Activated CD8-positive, alpha-beta T cell treated with anti-CD3 and anti-CD28 coated beads, Interleukin-2, amount 10 ng/mL, durations not matched to agents 7 days and 5 days (primary cell): ENCODE measurements at regions not wholly inside any gene's neighbourhood (a gene's known extent, or its start where the extent isn't known, plus 50 kb on each side); places are given as distances from the start of the nearest gene placed in this dataset.

Experiments
- ATAC-seq: fragments of 150-1000 bp; cut with Tn5 transposase; one replicate; pipeline ENCODE4 v1.10.0; 2021; ENCODE audit warnings: moderate library complexity
- CTCF ChIA-PET: fragments of 350-600 bp; sonication (Branson Sonifier 250); formaldehyde crosslinking; loops from one replicate; lab custom pipeline; 2021; ENCODE audit warnings: antibody characterized with exemption; lab: Charles Lee
- POLR2A ChIA-PET: fragments of 350-600 bp; sonication (Branson Sonifier 250); formaldehyde crosslinking; loops from one replicate; lab custom pipeline; 2021; ENCODE audit warnings: antibody characterized with exemption; lab: Charles Lee
- DNase-seq: peaks from one replicate; pipeline ENCODE4 v3.0.0-alpha.2; 2020
- H3K27ac Mint-ChIP-seq: one replicate; pipeline ENCODE4 v1.8.0; 2021; ENCODE audit warnings: mild to moderate bottlenecking, mixed read lengths
- H3K27me3 Mint-ChIP-seq: one replicate; pipeline ENCODE4 v1.8.0; 2021; ENCODE audit warnings: low read depth, mixed read lengths
- H3K36me3 Mint-ChIP-seq: one replicate; pipeline ENCODE4 v1.8.0; 2021; ENCODE audit warnings: low read depth, mixed read lengths
- H3K4me1 Mint-ChIP-seq: one replicate; pipeline ENCODE4 v1.8.0; 2021; ENCODE audit warnings: low read depth, mixed read lengths
- H3K4me3 Mint-ChIP-seq: one replicate; pipeline ENCODE4 v1.8.0; 2021; ENCODE audit warnings: mild to moderate bottlenecking, mixed read lengths
- H3K9me3 Mint-ChIP-seq: one replicate; pipeline ENCODE4 v1.8.0; 2022; ENCODE audit warnings: mixed read lengths; ENCODE audit not compliant: insufficient read depth

GRCh38 chr7:84838857-84839256, 348.0 kb downstream of the SEMA3D start:
- Mint-ChIP-seq H3K4me3 (no peak overlapping the region), H3K4me1 (no peaks in the 10 kb centered on the region), H3K36me3 (no peaks in the 10 kb centered on the region), H3K27me3 (no peaks in the 10 kb centered on the region), H3K9me3 (no peaks in the 10 kb centered on the region), H3K27ac (no peak overlapping the region)
- DNase-seq (no peak), ATAC-seq (no peak)
- ChIA-PET CTCF (no interaction called here), POLR2A (no interaction called here)

DNA sequence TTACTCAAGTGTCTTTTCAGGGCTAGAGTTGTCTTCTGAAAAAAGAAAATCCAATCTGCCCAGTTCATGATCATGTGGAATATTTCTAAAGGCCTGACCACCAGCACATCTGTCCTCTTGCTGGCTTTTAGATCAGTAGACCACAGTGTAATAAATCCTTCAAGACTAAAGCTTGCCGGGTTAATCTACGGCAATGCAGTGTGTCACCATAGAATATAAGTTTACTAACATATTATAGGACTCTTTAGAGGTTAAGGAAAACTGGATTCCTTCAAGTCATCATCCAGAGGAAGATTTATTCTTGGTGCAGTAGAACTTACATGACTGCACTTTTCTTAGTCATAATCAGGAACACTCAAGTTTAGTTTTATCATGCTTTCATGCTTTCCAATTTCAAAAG, 349.5 kb downstream of the SEMA3D start:
- Mint-ChIP-seq H3K36me3 (no peaks in the 10 kb centered on the region), H3K4me1 (no peaks in the 10 kb centered on the region), H3K4me3 (no peak overlapping the region), H3K27ac (no peak overlapping the region), H3K9me3 (no peaks in the 10 kb centered on the region), H3K27me3 (no peaks in the 10 kb centered on the region)
- DNase-seq = no peak
- ATAC-seq = no peak
- ChIA-PET POLR2A (no interaction called here), CTCF (no interaction called here)

- no peaks in the 10 kb centered on the region for H3K36me3 Mint-ChIP-seq
- CTCF ChIA-PET = no interaction called here
- no peak for ATAC-seq
- H3K9me3 Mint-ChIP-seq = no peaks in the 10 kb centered on the region
- POLR2A ChIA-PET = no interaction called here
- no peaks in the 10 kb centered on the region for H3K27me3 Mint-ChIP-seq
- H3K4me1 Mint-ChIP-seq = no peaks in the 10 kb centered on the region
- H3K27ac Mint-ChIP-seq = no peak overlapping the region
- no peak for DNase-seq
- no peak overlapping the region for H3K4me3 Mint-ChIP-seq
Measured at GRCh38 chr7:84829719-84830118, 357.1 kb downstream of the SEMA3D start.

- no peak overlapping the region for H3K27ac Mint-ChIP-seq
- H3K9me3 Mint-ChIP-seq = no peaks in the 10 kb centered on the region
- CTCF ChIA-PET = no interaction called here
- H3K36me3 Mint-ChIP-seq = no peaks in the 10 kb centered on the region
- POLR2A ChIA-PET = no interaction called here
- H3K4me3 Mint-ChIP-seq = no peak overlapping the region
- DNase-seq (no peak), ATAC-seq (no peak)
- H3K4me1 Mint-ChIP-seq = no peaks in the 10 kb centered on the region
- no peaks in the 10 kb centered on the region for H3K27me3 Mint-ChIP-seq
Measured at GRCh38 chr7:84824057-84824651, 362.7 kb downstream of the SEMA3D start.

GRCh38 chr7:84823530-84823929, 363.3 kb downstream of the SEMA3D start:
- Mint-ChIP-seq H3K4me1 (no peaks in the 10 kb centered on the region), H3K9me3 (no peaks in the 10 kb centered on the region), H3K27ac (no peak overlapping the region), H3K27me3 (no peaks in the 10 kb centered on the region), H3K4me3 (no peak overlapping the region), H3K36me3 (no peaks in the 10 kb centered on the region)
- ATAC-seq = no peak
- POLR2A ChIA-PET = no interaction called here
- CTCF ChIA-PET = no interaction called here
- DNase-seq = no peak

DNA sequence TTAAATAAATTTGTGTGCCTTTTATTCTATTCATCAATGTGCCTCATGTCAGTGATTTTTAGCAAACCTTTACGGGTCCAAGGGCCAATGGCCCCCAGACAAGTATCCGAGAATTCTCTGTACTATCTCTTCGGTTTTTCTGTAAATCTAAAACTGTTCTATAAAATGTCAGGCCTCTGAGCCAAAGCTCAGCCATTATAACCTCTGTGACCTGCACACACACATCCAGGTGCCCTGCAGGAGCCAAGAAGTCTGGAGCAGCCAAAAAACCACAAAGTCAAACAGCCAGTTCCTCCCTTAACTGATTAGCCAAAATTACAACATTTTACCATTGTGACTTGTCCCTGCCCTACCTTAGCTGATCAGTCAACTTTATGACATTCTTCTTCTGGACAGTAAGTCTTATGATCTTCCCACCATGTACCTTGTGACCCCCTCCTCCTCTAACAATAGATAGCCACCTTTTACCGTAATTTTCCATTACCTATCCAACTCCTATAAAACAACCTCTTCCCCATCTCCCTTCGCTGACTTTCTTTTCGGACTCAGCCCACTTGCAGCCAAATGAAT, 363.8 kb downstream of the SEMA3D start:
- ATAC-seq = no peak
- DNase-seq = no peak
- H3K9me3 Mint-ChIP-seq = no peaks in the 10 kb centered on the region

GRCh38 chr7:84821671-84822534, 365.0 kb downstream of the SEMA3D start:
- no peak for DNase-seq
- ChIA-PET POLR2A (no interaction called here), CTCF (no interaction called here)
- no peak overlapping the region for H3K4me3 Mint-ChIP-seq
- ATAC-seq = no peak
- no peaks in the 10 kb centered on the region for H3K4me1 Mint-ChIP-seq
- no peaks in the 10 kb centered on the region for H3K9me3 Mint-ChIP-seq
- no peak overlapping the region for H3K27ac Mint-ChIP-seq
- H3K36me3 Mint-ChIP-seq = no peaks in the 10 kb centered on the region
- no peaks in the 10 kb centered on the region for H3K27me3 Mint-ChIP-seq

More for the DNA sequence above, 363.8 kb downstream of the SEMA3D start:
- H3K27me3 Mint-ChIP-seq = no peaks in the 10 kb centered on the region
- no peak overlapping the region for H3K27ac Mint-ChIP-seq
- ChIA-PET CTCF (no interaction called here), POLR2A (no interaction called here)
- no peak overlapping the region for H3K4me3 Mint-ChIP-seq
- H3K36me3 Mint-ChIP-seq = no peaks in the 10 kb centered on the region
- H3K4me1 Mint-ChIP-seq = no peaks in the 10 kb centered on the region

DNA sequence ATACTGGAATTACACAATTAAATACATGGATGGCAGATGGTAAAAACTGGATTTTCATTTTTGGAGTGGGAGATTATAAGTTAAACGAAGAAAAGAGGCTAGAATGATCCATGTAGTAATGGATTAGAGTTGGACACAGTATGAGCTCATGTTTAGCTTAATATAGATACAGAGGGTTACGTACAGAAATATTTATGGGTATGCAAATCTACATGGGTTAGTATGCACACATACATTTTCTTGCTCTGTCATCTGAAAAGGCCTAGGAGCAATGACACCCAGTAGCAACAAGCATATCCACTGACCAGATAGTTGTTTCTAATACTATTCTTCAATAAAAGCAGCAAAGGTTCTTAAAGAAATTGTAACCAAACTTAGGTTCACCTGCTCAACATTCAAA, 366.4 kb downstream of the SEMA3D start:
- CTCF ChIA-PET = no interaction called here
- ATAC-seq = no peak
- H3K36me3 Mint-ChIP-seq = no peaks in the 10 kb centered on the region
- H3K4me3 Mint-ChIP-seq = no peak overlapping the region
- POLR2A ChIA-PET = no interaction called here
- no peaks in the 10 kb centered on the region for H3K4me1 Mint-ChIP-seq
- H3K27ac Mint-ChIP-seq = no peak overlapping the region
- DNase-seq = no peak
- H3K27me3 Mint-ChIP-seq = no peaks in the 10 kb centered on the region
- H3K9me3 Mint-ChIP-seq = no peaks in the 10 kb centered on the region

DNA sequence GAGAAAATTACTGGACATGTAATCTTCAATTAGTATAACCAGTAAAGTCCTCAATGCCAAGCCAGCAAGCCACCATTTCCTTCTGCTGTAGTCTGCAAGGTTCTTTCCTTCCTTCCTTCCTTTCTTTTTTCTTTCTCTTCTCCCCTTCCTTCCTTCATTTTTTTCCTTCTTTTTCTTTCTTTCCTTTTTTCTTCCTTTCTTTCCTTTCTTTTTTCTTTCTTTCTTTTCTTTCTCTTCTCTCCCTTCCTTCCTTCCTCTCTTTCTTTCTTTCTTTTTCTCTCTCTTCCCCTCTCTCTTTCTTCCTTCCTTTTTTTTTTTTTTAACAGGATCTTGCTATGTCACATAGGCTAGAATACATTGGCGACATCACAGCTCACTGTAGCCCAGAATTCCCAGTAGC, 369.8 kb downstream of the SEMA3D start:
- Mint-ChIP-seq H3K27ac (no peak overlapping the region), H3K9me3 (no peaks in the 10 kb centered on the region), H3K36me3 (no peaks in the 10 kb centered on the region), H3K27me3 (no peaks in the 10 kb centered on the region), H3K4me3 (no peak overlapping the region), H3K4me1 (no peaks in the 10 kb centered on the region)
- CTCF ChIA-PET = no interaction called here
- ATAC-seq = no peak
- DNase-seq = no peak
- POLR2A ChIA-PET = no interaction called here

- POLR2A ChIA-PET = no interaction called here
- CTCF ChIA-PET = no interaction called here
- no peak overlapping the region for H3K27ac Mint-ChIP-seq
- no peak for ATAC-seq
- no peaks in the 10 kb centered on the region for H3K27me3 Mint-ChIP-seq
- H3K9me3 Mint-ChIP-seq = no peaks in the 10 kb centered on the region
- no peak for DNase-seq
- no peaks in the 10 kb centered on the region for H3K36me3 Mint-ChIP-seq
- H3K4me1 Mint-ChIP-seq = no peaks in the 10 kb centered on the region
- no peak overlapping the region for H3K4me3 Mint-ChIP-seq
Measured at GRCh38 chr7:84813376-84813775, 373.5 kb downstream of the SEMA3D start.

DNA sequence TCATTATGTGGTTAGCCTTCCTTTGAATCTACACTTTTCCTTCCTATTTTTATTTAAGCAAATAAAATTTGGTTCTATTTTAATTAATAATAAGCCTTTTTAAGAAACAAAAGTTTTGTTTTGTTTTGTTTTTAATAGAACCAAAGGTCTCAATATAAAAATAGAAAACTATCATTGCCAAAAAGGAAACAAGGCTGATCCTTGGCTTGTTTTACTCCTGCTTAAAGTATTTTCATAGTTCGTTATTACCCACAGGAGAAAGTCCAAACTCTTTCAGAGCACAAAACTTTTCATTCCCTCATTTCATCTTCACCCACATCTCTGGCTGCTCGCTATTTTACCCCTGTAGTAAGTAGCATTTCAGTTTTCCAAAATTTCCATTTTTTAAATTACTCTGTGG, 374.8 kb downstream of the SEMA3D start:
- no peak for ATAC-seq
- no peak overlapping the region for H3K27ac Mint-ChIP-seq
- no peaks in the 10 kb centered on the region for H3K27me3 Mint-ChIP-seq
- no peak for DNase-seq
- no peaks in the 10 kb centered on the region for H3K36me3 Mint-ChIP-seq
- H3K4me3 Mint-ChIP-seq = no peak overlapping the region
- no peaks in the 10 kb centered on the region for H3K4me1 Mint-ChIP-seq
- no peaks in the 10 kb centered on the region for H3K9me3 Mint-ChIP-seq
- ChIA-PET POLR2A (no interaction called here), CTCF (no interaction called here)

GRCh38 chr7:84811362-84811761, 375.5 kb downstream of the SEMA3D start:
- no peak for ATAC-seq

More at GRCh38 chr7:84811362-84811761, 375.5 kb downstream of the SEMA3D start:
- no peaks in the 10 kb centered on the region for H3K27me3 Mint-ChIP-seq
- no peaks in the 10 kb centered on the region for H3K36me3 Mint-ChIP-seq
- H3K9me3 Mint-ChIP-seq = no peaks in the 10 kb centered on the region
- H3K4me1 Mint-ChIP-seq = no peaks in the 10 kb centered on the region
- H3K27ac Mint-ChIP-seq = no peak overlapping the region
- no peak for DNase-seq
- CTCF ChIA-PET = no interaction called here
- POLR2A ChIA-PET = no interaction called here
- no peak overlapping the region for H3K4me3 Mint-ChIP-seq
